Ovary (tissue), 3 donors: ENCODE measurements at regions not wholly inside any gene's neighbourhood (a gene's known extent, or its start where the extent isn't known, plus 50 kb on each side); places are given as distances from the start of the nearest gene placed in this dataset.

Experiments used
- EP300 ChIP-seq: sonication (generic); formaldehyde crosslinking; IDR thresholded peaks from one replicate; pipeline ENCODE4 v1.6.1; 2017; ENCODE audit warnings: antibody characterized with exemption
- POLR2A ChIP-seq: fragments of 450-650 bp; IDR thresholded peaks from one replicate; pipeline ENCODE4 v1.6.1; 2017; ENCODE audit warnings: antibody characterized with exemption, mild to moderate bottlenecking, moderate library complexity
- TF ChIP-seq, protein P1 (sequence below), 3 donors: fragments of 450-650 bp in 2 of 3; fragments of 200-600 bp in 1 of 3; IDR thresholded peaks; one replicate each; pipeline versions ENCODE4 v1.5.1 to v1.8.0; 2016 to 2022; ENCODE audit warnings: antibody characterized with exemption in 3 of 3, mild to moderate bottlenecking in 1 of 3
- donor health status: DM: no; HTN: no; CAD: no.

DNA sequence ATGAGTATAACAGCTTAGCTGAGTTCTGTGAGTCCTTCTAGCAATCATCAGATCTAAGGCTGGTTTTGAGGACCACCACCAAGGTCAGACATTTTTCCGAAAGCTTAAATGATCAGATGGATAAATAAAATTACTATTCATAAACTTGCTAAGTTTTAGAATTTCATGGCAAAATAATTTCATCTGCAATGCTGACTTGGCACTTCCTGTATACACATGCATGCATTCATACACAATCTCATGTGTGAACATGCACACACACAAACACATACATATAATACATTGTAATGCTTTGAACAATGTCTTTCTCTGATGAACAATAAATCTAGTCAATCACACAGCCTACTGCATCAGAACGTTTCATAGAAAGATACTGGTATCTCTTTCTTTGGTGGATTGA lies 1068.3 kb downstream of the HACE1 start:
- TF ChIP-seq, protein P1, sequence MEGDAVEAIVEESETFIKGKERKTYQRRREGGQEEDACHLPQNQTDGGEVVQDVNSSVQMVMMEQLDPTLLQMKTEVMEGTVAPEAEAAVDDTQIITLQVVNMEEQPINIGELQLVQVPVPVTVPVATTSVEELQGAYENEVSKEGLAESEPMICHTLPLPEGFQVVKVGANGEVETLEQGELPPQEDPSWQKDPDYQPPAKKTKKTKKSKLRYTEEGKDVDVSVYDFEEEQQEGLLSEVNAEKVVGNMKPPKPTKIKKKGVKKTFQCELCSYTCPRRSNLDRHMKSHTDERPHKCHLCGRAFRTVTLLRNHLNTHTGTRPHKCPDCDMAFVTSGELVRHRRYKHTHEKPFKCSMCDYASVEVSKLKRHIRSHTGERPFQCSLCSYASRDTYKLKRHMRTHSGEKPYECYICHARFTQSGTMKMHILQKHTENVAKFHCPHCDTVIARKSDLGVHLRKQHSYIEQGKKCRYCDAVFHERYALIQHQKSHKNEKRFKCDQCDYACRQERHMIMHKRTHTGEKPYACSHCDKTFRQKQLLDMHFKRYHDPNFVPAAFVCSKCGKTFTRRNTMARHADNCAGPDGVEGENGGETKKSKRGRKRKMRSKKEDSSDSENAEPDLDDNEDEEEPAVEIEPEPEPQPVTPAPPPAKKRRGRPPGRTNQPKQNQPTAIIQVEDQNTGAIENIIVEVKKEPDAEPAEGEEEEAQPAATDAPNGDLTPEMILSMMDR (IDR thresholded peaks at IDR 0.05), result no peak
- TF ChIP-seq EP300, result no peak
- no peak for TF ChIP-seq POLR2A
